Dermis microvascular lymphatic vessel endothelial cell (primary cell): ENCODE measurements at regions not wholly inside any gene's neighbourhood (a gene's known extent, or its start where the extent isn't known, plus 50 kb on each side); places are given as distances from the start of the nearest gene placed in this dataset.
"Not testable (repeated sequence)": the region's sequence is repeated elsewhere in the genome, so short reads cannot be mapped to it uniquely, and the experiment has no call there.

Experiments used
- DNase-seq, 2 donors: peaks; one replicate each; pipeline versions ENCODE4 v3.0.0 to v3.0.0-alpha.2; 2010; ENCODE audit warnings: low read depth in 2 of 2

DNA sequence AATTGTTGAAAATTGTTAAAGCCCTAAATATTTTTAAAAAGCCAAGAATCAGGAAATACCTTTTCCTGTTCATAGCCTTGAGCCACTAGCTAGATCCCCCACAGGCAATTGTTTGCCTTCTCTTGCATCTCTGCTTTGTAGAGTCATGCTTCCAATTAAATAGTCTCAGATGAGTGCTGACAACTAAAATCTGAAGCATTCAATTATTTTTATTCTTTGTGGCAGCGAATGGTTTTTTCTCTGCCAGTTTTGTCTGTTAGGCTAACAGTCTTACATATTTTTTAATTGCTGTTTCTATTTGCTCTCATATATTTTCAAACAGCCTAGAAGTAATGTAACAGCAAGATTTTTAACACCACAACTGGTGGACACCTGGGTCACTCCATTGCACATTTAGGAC, 277.1 kb upstream of the GBE1 start:
- DNase-seq: peak in 1 of 2 donors; percentile 5

DNA sequence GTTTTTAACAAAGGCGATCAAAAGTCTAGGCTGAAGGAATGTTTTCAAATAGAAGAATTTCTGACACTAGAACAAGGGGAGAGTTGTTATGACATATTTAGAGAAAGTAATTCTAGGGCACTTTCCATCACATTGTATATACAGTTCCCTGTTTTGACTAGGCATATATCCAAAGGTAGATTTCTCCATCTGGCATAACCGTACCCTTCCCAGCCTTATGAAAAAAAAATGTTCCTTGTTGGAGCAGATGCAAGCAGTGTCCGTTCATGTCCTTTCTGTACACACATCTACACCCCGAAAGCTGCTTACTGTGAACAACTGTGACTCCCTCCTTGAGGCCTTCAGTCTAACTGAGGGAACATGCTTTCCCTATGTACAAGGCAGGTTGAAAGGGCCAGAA, 271.7 kb upstream of the GBE1 start:
- no peak for DNase-seq

DNA sequence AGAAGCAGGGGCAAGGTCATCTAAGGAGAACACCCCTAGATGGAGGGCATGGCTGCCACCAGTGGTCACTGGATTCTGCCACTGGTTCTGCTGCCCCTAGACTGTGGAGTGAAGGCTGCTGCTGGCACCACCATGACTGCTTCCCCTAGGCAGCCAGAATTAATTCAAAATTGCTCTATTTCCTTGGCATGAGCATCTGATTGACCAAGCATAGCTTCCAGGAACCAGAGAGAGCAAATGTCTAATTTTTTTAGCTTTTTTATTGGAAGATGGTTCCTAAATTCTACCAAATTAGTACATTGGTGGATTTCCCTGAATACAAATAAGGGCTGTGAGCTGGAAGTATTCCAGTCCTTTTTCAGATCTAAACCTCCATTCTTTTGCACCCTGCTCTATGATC, 270.2 kb upstream of the GBE1 start:
- no peak for DNase-seq

DNA sequence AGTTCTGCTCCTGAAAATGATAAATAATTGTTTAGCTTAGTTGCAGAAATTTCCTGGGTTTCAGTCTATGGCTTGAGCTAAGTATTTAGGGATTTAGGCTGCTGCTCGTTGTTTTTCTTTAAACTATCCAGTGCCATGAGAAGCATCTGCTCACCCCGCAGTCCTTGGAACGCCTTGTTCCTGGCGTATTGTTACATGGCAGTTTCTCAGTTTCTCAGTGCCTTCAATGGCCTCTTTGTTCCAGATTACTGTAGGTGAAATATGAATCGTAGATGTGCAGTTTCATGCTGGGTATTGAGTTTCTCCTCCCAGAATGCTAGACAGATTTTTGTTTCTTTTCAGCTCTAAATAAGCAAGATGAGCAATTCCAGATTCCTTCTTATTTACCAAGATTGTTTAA, 269.5 kb upstream of the GBE1 start:
- no peak for DNase-seq

DNA sequence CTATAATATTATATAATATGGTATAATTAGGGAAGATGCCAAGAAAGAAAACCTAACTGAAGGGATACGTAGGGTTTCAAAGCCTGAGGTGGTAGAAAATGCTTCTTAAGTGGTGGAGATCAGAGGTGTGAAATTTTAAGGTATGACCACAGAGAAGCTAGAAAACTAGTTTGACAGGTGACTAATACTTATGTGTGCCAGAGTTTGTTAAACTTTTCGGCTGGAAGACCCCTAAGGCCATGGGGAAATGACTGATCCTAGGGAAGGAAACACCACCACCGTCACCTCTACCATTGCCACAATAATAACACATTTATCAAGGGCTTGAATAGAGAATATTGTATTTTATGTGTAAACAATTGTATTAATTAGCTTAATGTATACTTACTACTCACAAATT, 261.4 kb upstream of the GBE1 start:
- no peak for DNase-seq

DNA sequence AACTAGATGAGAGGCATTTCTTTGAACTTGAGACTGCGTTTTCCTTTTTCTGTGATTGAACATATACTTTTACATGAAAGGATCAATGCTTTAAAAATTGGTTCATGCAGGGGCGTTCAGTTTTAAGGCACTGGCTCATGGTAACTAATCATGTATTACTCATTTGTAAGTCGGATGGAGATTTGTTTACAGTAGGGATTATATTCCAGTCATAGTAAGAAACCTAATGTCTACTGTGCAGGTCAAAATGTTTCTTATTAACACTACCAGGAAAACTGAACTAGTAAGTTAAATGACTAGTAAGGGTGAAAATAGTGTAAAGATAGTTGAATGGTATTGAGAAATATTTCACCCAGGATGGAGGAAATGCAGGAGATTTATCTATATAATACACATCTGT, 258.8 kb upstream of the GBE1 start:
- DNase-seq: no peak

DNA sequence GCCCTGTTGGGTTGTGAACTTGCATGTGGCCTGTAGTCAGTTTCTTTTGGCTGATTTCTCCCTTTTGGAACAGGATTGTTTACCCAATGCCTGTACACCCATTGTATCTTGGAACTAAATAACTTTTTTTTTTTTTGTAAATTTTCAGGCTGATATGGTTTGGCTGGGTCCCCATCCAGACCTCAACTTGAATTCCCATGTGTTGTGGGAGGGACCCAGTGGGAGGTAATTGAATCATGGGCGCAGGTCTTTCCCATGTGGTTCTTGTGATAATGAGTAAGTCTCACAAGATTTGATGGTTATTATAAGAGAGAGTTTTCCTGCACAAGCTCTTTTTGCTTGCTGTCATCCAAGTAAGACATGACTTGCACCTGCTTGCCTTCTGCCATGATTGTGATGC, 253.8 kb upstream of the GBE1 start:
- no peak for DNase-seq

DNA sequence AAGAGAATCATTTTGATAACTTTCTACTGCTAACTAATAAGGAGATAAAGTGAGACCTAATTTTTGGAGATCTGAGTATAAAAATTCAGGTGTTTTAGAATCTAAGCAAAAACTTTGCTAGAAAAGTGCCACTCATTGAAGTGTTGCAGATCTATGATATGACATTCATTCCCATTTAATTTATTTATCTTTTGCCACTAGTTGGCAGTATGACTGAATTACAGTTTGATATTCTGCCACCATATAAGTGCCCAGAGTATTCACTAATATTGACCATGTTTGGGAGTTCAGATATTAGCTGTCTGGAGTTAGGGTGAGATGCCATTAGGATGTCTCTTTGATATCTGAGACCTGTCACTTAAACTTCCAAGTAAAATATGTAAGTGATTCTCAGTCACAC, 251.3 kb upstream of the GBE1 start:
- peak in 1 of 2 donors; percentile 5 for DNase-seq

DNA sequence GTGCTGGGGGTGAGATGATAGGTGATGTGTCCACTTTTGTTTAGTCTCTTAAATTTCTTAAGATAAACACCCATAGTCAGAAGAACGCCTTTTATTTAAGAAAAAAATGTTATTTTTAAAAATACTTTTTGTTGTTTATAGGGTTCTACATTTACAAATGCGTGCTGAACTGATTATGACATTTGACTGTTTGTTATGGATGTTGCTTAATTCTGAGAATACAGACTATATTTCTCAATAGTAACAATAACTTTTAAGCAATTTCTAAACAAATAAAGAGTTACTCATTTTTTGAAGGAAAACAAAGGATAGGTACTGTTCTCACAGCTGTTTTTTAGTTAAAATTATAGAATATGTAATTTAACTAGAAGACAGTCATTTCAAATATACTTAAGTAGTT, 249.9 kb upstream of the GBE1 start:
- no peak for DNase-seq

DNA sequence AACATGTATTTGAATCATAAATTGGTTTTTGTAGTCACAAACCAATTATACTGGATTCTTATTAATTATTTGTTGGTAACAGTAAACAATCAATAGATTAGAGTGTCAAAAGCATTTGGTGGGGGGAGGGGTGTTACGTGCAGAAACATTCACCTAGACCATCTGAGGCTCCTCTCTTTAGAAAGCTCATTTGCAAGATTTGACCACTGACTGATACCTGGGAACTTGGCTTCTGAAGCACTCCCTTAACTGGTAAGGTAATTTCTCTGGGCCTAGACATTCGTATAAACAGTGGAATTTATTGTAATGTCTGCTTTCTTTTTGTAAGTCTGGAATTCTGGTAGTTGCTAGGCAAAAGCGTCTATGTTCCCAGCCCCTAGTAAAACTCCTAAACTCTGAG, 243.8 kb upstream of the GBE1 start:
- DNase-seq: no peak

DNA sequence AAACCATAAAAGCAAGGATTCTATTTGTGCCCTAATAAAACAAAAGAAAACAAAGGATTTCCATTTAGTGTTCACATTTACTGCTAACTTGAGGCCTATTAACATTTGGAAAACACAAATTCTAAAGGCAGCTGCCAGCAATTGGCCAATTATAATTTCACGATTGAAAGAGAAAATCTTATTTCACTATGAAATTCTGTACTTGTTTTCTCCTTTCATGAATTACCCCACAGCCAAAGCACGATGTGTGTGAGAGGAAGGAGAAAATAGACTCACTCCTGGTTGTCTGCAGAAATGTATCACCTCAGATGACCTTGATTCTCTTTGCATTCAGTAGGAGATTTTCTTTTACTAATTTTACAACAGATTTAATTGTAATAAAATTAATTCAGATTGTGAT, 242.8 kb upstream of the GBE1 start:
- DNase-seq: no peak

DNA sequence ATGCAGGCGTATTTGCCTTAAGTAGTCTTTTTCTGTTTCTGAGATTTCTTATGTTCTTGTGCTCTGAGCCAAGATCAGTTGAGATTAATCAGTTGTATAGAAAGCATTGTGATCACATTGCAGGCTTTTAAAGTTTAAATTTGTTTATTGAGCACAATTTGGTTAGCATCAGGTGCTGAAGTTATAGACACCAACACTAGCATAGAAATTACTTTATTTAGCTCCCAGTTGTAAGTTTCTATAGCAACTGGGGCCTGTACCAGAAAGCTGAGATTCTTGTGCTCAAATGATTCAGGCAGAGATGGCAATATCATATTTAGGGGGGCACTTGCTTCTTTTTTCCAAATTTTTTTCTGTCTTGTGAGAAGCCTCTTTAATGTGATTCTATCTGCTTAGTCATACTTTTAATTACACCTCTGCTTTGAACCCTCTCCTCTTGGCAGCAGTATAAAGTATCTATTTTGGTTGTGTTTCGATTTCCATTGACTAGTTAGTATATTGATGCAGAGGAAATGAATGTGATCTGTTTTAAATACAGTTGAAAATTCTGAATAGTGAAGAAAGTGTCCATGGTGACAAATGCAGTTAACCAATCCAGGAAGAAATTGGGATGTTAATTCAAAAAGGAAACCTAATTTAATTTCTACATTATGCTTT, 241.7 kb upstream of the GBE1 start:
- DNase-seq: no peak

DNA sequence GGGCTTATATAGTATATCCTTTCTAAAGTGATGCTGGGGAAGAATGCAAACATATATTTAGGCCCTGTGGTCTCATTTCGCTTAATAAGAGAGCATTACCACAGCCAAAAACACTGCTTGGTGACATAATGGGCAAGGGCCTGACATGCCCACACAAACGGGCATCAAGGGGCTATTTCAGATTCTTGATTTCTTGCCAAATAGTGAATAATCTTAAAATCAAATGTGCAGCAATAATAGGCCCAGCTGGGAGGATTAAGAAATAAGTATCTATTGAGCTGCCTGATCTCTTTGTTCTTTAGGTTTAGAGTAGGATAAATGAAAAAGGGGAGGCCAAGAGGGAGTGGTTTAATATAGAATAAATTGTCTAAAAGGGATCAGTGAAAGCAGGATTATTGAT, 241.0 kb upstream of the GBE1 start:
- no peak for DNase-seq

DNA sequence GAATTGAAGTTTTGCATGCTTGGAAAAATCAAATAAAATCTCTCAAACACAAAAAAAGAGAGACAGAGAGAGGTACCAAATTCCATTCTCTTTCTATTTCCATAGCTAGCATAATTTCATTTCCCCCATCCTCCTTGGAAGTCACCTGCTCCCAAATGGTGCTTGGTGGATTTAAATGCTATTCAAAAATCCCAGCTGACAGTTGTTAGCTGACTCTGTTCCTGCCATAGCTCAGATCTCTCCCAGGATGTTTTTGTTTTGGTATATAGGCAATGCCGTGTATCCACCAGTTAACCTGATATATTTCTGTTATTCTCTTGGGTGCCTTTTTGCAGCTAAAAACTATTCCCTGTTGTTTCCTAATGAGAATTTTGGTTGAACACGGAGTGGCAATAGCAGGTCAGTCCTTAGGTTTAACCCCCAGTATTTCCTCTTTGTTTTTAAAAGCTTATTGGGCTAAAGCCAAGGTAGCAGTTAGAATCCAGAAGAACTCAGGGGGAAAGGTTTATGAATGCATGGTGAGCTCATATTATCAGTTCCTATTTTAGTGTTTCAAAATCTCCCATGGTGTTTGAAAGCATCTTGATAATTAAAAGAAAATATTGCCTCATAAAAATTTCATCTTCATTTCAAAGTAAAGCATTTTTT, 240.0 kb upstream of the GBE1 start:
- DNase-seq: no peak

DNA sequence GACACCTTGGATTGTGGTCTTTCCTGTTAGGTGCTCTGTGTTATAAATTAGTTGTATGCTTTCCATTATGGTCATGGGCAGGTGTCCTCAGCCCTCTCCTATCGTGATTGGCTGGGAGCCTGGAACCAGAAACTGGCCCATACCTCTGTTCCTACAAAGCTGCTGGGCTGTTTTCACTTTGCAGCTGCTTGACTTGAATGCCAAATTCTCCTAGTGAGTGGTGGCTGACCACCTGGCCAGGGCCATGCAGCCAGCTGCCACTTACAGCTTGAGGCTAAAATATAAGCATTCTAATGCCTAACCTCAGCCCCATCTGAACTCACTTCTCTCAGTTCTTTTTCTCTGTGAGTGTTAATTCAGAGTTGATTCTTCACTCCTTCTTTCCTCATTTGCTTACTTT, 239.3 kb upstream of the GBE1 start:
- no peak for DNase-seq

DNA sequence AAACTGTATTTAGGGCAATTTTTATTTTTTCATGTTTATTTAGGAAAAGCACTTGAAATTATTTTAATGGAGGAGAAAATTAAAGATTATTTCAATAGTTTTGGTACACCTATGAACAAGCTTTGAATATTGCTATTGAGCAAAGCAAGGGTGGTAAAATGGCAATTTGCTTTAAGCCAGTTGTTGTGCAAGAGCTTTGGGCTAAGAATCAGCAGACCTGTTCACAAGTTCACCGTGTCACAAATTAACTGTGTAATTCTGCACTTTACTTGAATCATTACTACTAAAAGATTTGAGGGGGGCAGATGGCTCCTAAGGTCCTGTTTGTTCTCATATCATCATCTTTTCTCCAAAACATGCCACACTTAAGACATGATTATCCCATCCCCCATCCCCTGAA, 238.9 kb upstream of the GBE1 start:
- DNase-seq: no peak

DNA sequence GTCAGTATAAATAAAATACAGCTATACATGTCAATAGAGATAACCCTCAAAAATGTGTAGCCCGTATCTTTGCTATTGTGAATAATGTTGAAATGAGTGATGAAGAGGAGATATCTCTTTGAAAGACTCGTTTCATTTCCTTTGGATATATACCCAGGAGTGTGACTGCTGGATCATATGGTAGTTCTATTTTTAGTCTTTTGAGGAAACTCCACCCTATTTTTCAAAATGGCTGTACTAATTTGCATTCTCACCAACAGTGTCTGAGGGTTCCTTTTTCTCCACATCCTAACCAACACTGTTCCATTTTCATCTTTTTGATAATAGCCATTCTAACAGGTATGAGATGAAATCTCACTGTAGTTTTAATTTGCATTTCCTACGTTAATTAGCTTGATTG, 237.5 kb upstream of the GBE1 start:
- DNase-seq: no peak

DNA sequence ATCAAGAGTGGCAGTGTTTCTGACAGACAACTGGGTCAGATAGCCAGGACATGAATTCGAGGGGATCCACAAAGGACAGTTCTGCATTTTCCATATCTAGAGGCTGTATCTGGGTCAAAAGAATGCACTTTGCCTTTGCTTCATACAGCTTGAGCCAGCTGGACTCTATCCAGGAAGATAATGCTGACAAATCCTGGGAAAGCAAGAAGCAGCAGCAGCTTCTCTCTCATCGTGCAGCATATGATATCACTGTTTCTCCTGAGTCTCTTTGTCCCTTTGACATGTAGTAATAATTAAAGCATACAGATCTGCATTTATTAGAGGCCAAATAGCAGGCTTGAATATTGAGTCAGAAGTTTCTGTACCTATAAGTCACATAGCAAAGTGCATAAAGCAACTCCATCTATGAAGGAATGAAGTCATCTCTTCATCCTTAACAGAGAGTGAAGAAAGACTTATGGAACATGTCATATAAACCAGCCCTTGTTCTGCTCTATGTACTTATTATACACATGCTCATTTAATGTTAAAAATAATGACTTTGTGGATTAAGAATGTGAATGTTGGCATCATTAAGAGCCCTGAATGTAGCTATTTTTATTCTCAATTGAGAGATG, 236.8 kb upstream of the GBE1 start:
- DNase-seq: peak in 1 of 2 donors; percentile 3

DNA sequence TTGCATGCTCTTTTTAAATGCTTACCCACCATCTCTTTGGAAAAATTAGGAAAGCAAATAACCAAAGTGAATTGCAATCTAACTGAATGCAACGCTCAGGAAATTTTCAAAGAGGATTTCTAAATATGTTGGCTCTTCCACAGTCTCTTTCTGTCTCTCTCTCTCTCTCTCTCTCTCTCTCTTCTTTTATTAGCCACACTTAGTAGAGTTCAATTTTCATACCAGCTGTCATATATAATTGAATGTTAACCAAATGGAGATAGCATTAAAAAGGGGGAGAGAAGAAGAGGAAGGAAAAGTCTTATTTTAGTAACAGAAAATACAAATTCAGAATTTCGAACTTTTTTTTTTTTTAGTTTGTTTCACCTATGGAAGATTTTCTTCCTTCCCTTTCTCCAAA, 235.9 kb upstream of the GBE1 start:
- DNase-seq: no peak

DNA sequence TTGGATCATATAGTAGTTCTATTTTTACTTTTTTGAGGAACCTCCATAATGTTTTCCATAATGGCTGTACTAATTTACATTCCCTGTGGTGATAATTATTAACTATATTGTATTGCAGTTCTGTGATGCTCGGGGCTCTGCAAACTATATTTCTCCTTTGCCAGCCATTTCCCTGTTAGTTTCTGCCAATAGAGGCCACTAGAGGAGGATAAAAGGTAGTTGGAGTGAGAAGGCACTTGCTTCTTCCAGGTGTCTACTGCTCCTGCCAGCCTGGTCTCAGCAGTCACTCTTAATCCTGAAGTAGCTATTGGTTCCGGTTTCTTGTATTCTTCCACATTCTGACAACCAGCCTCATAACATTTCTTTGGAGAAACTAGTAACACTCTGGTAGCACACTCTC, 233.9 kb upstream of the GBE1 start:
- DNase-seq: no peak

DNA sequence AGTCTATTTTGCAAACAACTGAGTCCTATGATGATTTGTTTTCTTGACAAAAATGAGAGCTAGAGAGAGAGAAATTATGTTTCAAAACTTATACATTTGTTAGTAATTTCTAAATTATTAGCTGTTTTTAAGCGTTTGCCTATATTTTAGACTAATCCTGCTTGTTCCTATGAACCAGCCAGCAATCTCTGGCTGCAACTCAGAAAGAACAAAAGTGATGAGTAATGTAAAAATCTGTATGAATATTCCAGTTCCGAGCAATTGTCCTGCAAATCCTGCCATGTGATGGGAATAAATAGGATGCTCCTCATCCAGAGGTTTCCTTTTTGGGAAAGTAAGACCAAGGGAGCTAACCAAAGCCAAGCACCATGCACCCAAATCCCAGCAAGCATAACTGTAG, 228.3 kb upstream of the GBE1 start:
- DNase-seq: no peak

DNA sequence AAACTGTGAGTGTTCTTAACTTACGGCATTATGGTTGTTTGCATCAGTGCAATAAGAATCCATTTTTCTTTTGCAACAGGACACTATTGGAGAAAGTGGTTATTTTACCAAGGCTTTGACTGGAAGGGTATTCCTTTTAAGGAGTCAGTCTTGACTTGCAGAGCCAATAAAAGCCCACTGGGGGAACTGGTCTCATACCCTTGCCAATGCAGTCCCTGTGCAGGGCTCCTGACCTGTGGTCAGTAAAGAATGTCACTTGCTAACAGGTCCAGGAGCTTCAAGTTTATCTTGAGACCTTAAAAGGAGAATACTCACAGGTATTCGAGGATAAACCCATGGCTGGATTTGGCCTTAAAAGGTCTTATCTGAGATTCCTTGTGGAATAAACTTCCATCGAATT, 227.8 kb upstream of the GBE1 start:
- DNase-seq: no peak

DNA sequence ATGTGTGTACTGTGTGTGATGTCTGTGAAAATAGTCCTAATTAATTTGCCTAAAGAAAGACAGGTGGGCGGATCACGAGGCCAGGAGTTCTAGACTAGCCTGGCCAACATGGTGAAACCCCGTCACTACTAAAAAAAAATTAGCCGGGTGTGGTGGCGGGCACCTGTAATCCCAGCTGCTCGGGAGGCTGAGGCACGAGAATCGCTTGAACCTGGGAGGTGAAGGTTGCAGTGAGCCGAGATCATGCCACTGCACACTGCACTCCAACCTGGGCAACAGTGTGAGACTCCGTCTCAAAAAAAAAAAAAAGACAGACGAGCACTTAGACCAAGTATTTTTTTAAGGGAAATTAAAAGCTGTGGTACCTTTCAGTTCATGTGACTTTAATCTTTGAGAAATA, 226.0 kb upstream of the GBE1 start:
- not testable (repeated sequence) for DNase-seq
